ENCODE measurements at regions not wholly inside any gene's neighbourhood (a gene's known extent, or its start where the extent isn't known, plus 50 kb on each side); places are given as distances from the start of the nearest gene placed in this dataset.

- no peak overlapping the region for H3K4ac ChIP-seq (ENCODE audit: low read depth in 1 of 2, low read length in 2 of 2)
- H3K9me3 ChIP-seq (ENCODE audit: control insufficient read depth, low read length): no peaks in the 10 kb centered on the region
- no peak overlapping the region for H2BK12ac ChIP-seq (ENCODE audit: low read length in 2 of 2)
- H2AK5ac ChIP-seq (ENCODE audit: low read length, severe bottlenecking): no peak overlapping the region
- no peak overlapping the region for H3K4me3 ChIP-seq (ENCODE audit: insufficient read depth in 1 of 2, low read depth in 1 of 2, low read length in 2 of 2)
- H3K4me1 ChIP-seq (ENCODE audit: control insufficient read depth, insufficient read depth, low read depth, low read length): no peaks in the 10 kb centered on the region
- H3K27me3 ChIP-seq (ENCODE audit: control insufficient read depth in 1 of 2, insufficient read depth in 1 of 2, low read length in 2 of 2): peaks cover 5 to 28% of the 10 kb centered on the region in 2 experiments
- H2BK5ac ChIP-seq (ENCODE audit: low read depth, low read length, poor library complexity, severe bottlenecking): no peak overlapping the region
- 83% methylated on average over 12 of the region's 12 CpGs for WGBS
- H4K91ac ChIP-seq (ENCODE audit: low read length): no peak overlapping the region
- H3K9ac ChIP-seq (ENCODE audit: low read length): no peak overlapping the region
- DNase-seq: no peak
- no peak overlapping the region for H3K4me2 ChIP-seq (ENCODE audit: low read length, poor library complexity, severe bottlenecking)
- no peak overlapping the region for H3K23ac ChIP-seq (ENCODE audit: low read length in 2 of 2)
- H2BK15ac ChIP-seq (ENCODE audit: low read depth, poor library complexity, severe bottlenecking): no peak overlapping the region
- no peak overlapping the region for H4K8ac ChIP-seq (ENCODE audit: low read length)
- no peak overlapping the region for H2AFZ ChIP-seq (ENCODE audit: low read depth, low read length)
- no peaks in the 10 kb centered on the region for H3K79me1 ChIP-seq (replicated peaks; ENCODE audit: low read length, poor library complexity, severe bottlenecking)
- no peaks in the 10 kb centered on the region for H3K36me3 ChIP-seq (ENCODE audit: control insufficient read depth in 1 of 2, insufficient read depth in 2 of 2, low read depth in 1 of 2, low read length in 2 of 2)
- no peak overlapping the region for H2BK120ac ChIP-seq (ENCODE audit: low read depth, low read length)
- H3K27ac ChIP-seq (ENCODE audit: low read length, poor library complexity, severe bottlenecking): no peak overlapping the region
- no peak overlapping the region for H3K14ac ChIP-seq (ENCODE audit: low read length in 2 of 2)
- no peak overlapping the region for H3K18ac ChIP-seq (ENCODE audit: low read depth in 1 of 2, low read length in 2 of 2)
Measured at GRCh38 chr6:14630016-14630415, 512.4 kb downstream of the CD83 start.

GRCh38 chr6:14633479-14633878, 515.9 kb downstream of the CD83 start:
- no peak for DNase-seq
- WGBS: 30% methylated on average over 3 of the region's 3 CpGs
- H3K27ac ChIP-seq (ENCODE audit: low read length, poor library complexity, severe bottlenecking): no peak overlapping the region

GRCh38 chr6:14634072-14634471, 516.5 kb downstream of the CD83 start:
- H3K36me3 ChIP-seq (ENCODE audit: control insufficient read depth in 1 of 2, insufficient read depth in 2 of 2, low read depth in 1 of 2, low read length in 2 of 2): no peaks in the 10 kb centered on the region
- no peak overlapping the region for H3K4ac ChIP-seq (ENCODE audit: low read depth in 1 of 2, low read length in 2 of 2)
- no peaks in the 10 kb centered on the region for H3K9me3 ChIP-seq (ENCODE audit: control insufficient read depth, low read length)
- no peak overlapping the region for H2BK5ac ChIP-seq (ENCODE audit: low read depth, low read length, poor library complexity, severe bottlenecking)
- H3K9ac ChIP-seq (ENCODE audit: low read length): no peak overlapping the region
- H2AK5ac ChIP-seq (ENCODE audit: low read length, severe bottlenecking): no peak overlapping the region
- WGBS: 91% methylated on average over 9 of the region's 9 CpGs
- no peaks in the 10 kb centered on the region for H3K4me1 ChIP-seq (ENCODE audit: control insufficient read depth, insufficient read depth, low read depth, low read length)
- no peak overlapping the region for H2BK15ac ChIP-seq (ENCODE audit: low read depth, poor library complexity, severe bottlenecking)
- DNase-seq: no peak
- no peak overlapping the region for H2BK12ac ChIP-seq (ENCODE audit: low read length in 2 of 2)
- H3K27ac ChIP-seq (ENCODE audit: low read length, poor library complexity, severe bottlenecking): no peak overlapping the region
- no peak overlapping the region for H3K4me3 ChIP-seq (ENCODE audit: insufficient read depth in 1 of 2, low read depth in 1 of 2, low read length in 2 of 2)
- no peak overlapping the region for H2BK120ac ChIP-seq (ENCODE audit: low read depth, low read length)
- no peak overlapping the region for H4K91ac ChIP-seq (ENCODE audit: low read length)
- no peak overlapping the region for H3K4me2 ChIP-seq (ENCODE audit: low read length, poor library complexity, severe bottlenecking)
- no peak overlapping the region for H2AFZ ChIP-seq (ENCODE audit: low read depth, low read length)
- H3K79me1 ChIP-seq (replicated peaks; ENCODE audit: low read length, poor library complexity, severe bottlenecking): no peaks in the 10 kb centered on the region
- H3K14ac ChIP-seq (ENCODE audit: low read length in 2 of 2): no peak overlapping the region
- no peak overlapping the region for H3K18ac ChIP-seq (ENCODE audit: low read depth in 1 of 2, low read length in 2 of 2)
- H3K23ac ChIP-seq (ENCODE audit: low read length in 2 of 2): no peak overlapping the region
- no peak overlapping the region for H4K8ac ChIP-seq (ENCODE audit: low read length)
- H3K27me3 ChIP-seq (ENCODE audit: control insufficient read depth in 1 of 2, insufficient read depth in 1 of 2, low read length in 2 of 2): peaks cover 5 to 28% of the 10 kb centered on the region in 2 experiments

More at GRCh38 chr6:14633479-14633878, 515.9 kb downstream of the CD83 start:
- Histone ChIP-seq H2BK12ac (ENCODE audit: low read length in 2 of 2) (no peak overlapping the region), H4K8ac (ENCODE audit: low read length) (no peak overlapping the region), H4K91ac (ENCODE audit: low read length) (no peak overlapping the region), H3K4me2 (ENCODE audit: low read length, poor library complexity, severe bottlenecking) (no peak overlapping the region), H2BK5ac (ENCODE audit: low read depth, low read length, poor library complexity, severe bottlenecking) (no peak overlapping the region), H3K4me3 (ENCODE audit: insufficient read depth in 1 of 2, low read depth in 1 of 2, low read length in 2 of 2) (no peak overlapping the region), H3K4me1 (ENCODE audit: control insufficient read depth, insufficient read depth, low read depth, low read length) (no peaks in the 10 kb centered on the region), H3K36me3 (ENCODE audit: control insufficient read depth in 1 of 2, insufficient read depth in 2 of 2, low read depth in 1 of 2, low read length in 2 of 2) (no peaks in the 10 kb centered on the region), H2BK120ac (ENCODE audit: low read depth, low read length) (no peak overlapping the region), H3K27me3 (ENCODE audit: control insufficient read depth in 1 of 2, insufficient read depth in 1 of 2, low read length in 2 of 2) (peaks cover 5 to 28% of the 10 kb centered on the region in 2 experiments), H3K18ac (ENCODE audit: low read depth in 1 of 2, low read length in 2 of 2) (no peak overlapping the region), H2AFZ (ENCODE audit: low read depth, low read length) (no peak overlapping the region), H3K14ac (ENCODE audit: low read length in 2 of 2) (no peak overlapping the region), H2AK5ac (ENCODE audit: low read length, severe bottlenecking) (no peak overlapping the region), H3K79me1 (replicated peaks; ENCODE audit: low read length, poor library complexity, severe bottlenecking) (no peaks in the 10 kb centered on the region), H3K23ac (ENCODE audit: low read length in 2 of 2) (peak overlapping the region in 1 of 2 experiments; percentile 17), H3K9ac (ENCODE audit: low read length) (no peak overlapping the region), H2BK15ac (ENCODE audit: low read depth, poor library complexity, severe bottlenecking) (no peak overlapping the region), H3K9me3 (ENCODE audit: control insufficient read depth, low read length) (no peaks in the 10 kb centered on the region), H3K4ac (ENCODE audit: low read depth in 1 of 2, low read length in 2 of 2) (no peak overlapping the region)

- H3K4me3 ChIP-seq (ENCODE audit: insufficient read depth in 1 of 2, low read depth in 1 of 2, low read length in 2 of 2): no peak overlapping the region
- no peak overlapping the region for H3K4ac ChIP-seq (ENCODE audit: low read depth in 1 of 2, low read length in 2 of 2)
- no peak overlapping the region for H3K14ac ChIP-seq (ENCODE audit: low read length in 2 of 2)
- H3K4me2 ChIP-seq (ENCODE audit: low read length, poor library complexity, severe bottlenecking): no peak overlapping the region
- H3K18ac ChIP-seq (ENCODE audit: low read depth in 1 of 2, low read length in 2 of 2): no peak overlapping the region
- no peak overlapping the region for H3K27ac ChIP-seq (ENCODE audit: low read length, poor library complexity, severe bottlenecking)
- H3K36me3 ChIP-seq (ENCODE audit: control insufficient read depth in 1 of 2, insufficient read depth in 2 of 2, low read depth in 1 of 2, low read length in 2 of 2): no peaks in the 10 kb centered on the region
- H4K91ac ChIP-seq (ENCODE audit: low read length): no peak overlapping the region
- H2AK5ac ChIP-seq (ENCODE audit: low read length, severe bottlenecking): no peak overlapping the region
- no peak for DNase-seq
- no peaks in the 10 kb centered on the region for H3K9me3 ChIP-seq (ENCODE audit: control insufficient read depth, low read length)
- H3K9ac ChIP-seq (ENCODE audit: low read length): no peak overlapping the region
- H3K23ac ChIP-seq (ENCODE audit: low read length in 2 of 2): no peak overlapping the region
- H2BK5ac ChIP-seq (ENCODE audit: low read depth, low read length, poor library complexity, severe bottlenecking): no peak overlapping the region
- no peak overlapping the region for H2BK12ac ChIP-seq (ENCODE audit: low read length in 2 of 2)
- H3K4me1 ChIP-seq (ENCODE audit: control insufficient read depth, insufficient read depth, low read depth, low read length): no peaks in the 10 kb centered on the region
- H3K79me1 ChIP-seq (replicated peaks; ENCODE audit: low read length, poor library complexity, severe bottlenecking): no peaks in the 10 kb centered on the region
- no peak overlapping the region for H2AFZ ChIP-seq (ENCODE audit: low read depth, low read length)
- H2BK15ac ChIP-seq (ENCODE audit: low read depth, poor library complexity, severe bottlenecking): no peak overlapping the region
- no CpG with 5 or more reads among the region's 1 CpG for WGBS
- no peak overlapping the region for H2BK120ac ChIP-seq (ENCODE audit: low read depth, low read length)
- H3K27me3 ChIP-seq (ENCODE audit: control insufficient read depth in 1 of 2, insufficient read depth in 1 of 2, low read length in 2 of 2): peaks cover 5 to 27% of the 10 kb centered on the region in 2 experiments
- H4K8ac ChIP-seq (ENCODE audit: low read length): no peak overlapping the region
Measured at GRCh38 chr6:14635195-14635594, 517.6 kb downstream of the CD83 start.

Measured in mesenchymal stem cell (in vitro differentiated cells and primary cell).